Activated CD8-positive, alpha-beta T cell treated with anti-CD3 and anti-CD28 coated beads for 36 hours (primary cell): ENCODE measurements at regions not wholly inside any gene's neighbourhood (a gene's known extent, or its start where the extent isn't known, plus 50 kb on each side); places are given as distances from the start of the nearest gene placed in this dataset.
"Not testable (repeated sequence)": the region's sequence is repeated elsewhere in the genome, so short reads cannot be mapped to it uniquely, and the experiment has no call there.

Experiments used
- ATAC-seq: fragments of 200-7000 bp; cut with Tn5 transposase; one replicate; pipeline ENCODE4 v1.10.0; 2021; ENCODE audit warnings: mild to moderate bottlenecking, moderate library complexity
- CTCF ChIA-PET: fragments of 350-600 bp; sonication (Branson Sonifier 250); formaldehyde crosslinking; loops from one replicate; lab custom pipeline; 2021; ENCODE audit warnings: antibody characterized with exemption; lab: Charles Lee
- POLR2A ChIA-PET: fragments of 350-600 bp; sonication (Branson Sonifier 250); formaldehyde crosslinking; loops from one replicate; lab custom pipeline; 2021; ENCODE audit warnings: antibody characterized with exemption; lab: Charles Lee
- DNase-seq: peaks from one replicate; pipeline ENCODE4 v3.0.0-alpha.2; 2020
- H3K27ac Mint-ChIP-seq: one replicate; pipeline ENCODE4 v1.8.0; 2021; ENCODE audit warnings: mild to moderate bottlenecking, mixed read lengths
- H3K27me3 Mint-ChIP-seq: one replicate; pipeline ENCODE4 v1.8.0; 2021; ENCODE audit warnings: mixed read lengths
- H3K36me3 Mint-ChIP-seq: one replicate; pipeline ENCODE4 v1.8.0; 2021; ENCODE audit warnings: low read depth, mixed read lengths
- H3K4me1 Mint-ChIP-seq: one replicate; pipeline ENCODE4 v1.8.0; 2021; ENCODE audit warnings: low read depth, mixed read lengths
- H3K4me3 Mint-ChIP-seq: one replicate; pipeline ENCODE4 v1.8.0; 2021; ENCODE audit warnings: mild to moderate bottlenecking, moderate library complexity, mixed read lengths
- H3K9me3 Mint-ChIP-seq: one replicate; pipeline ENCODE4 v1.8.0; 2021; ENCODE audit warnings: mixed read lengths
- CTCF ChIP-seq: fragments of 200-600 bp; IDR thresholded peaks from one replicate; pipeline ENCODE4 v1.8.0; 2022; ENCODE audit warnings: antibody characterized with exemption, mild to moderate bottlenecking
- intact Hi-C: fragments of 100-400 bp; cut with micrococcal nuclease; formaldehyde crosslinking; loops from one replicate; pipeline ENCODE4 v1.10.0; 2022

- POLR2A ChIA-PET, result no interaction called here
- DNase-seq (no peak), ATAC-seq (no peak)
- Mint-ChIP-seq H3K9me3 (no peaks in the 10 kb centered on the region), H3K27me3 (peaks cover 2% of the 10 kb centered on the region), H3K4me1 (no peaks in the 10 kb centered on the region), H3K36me3 (no peaks in the 10 kb centered on the region), H3K27ac (no peak overlapping the region), H3K4me3 (no peak overlapping the region)
- CTCF ChIA-PET, result no interaction called here
- TF ChIP-seq CTCF, result no peak
- intact Hi-C loops, result no loop called here
Observed at GRCh38 chr9:2269778-2270177, 254.6 kb downstream of the SMARCA2 start.

DNA sequence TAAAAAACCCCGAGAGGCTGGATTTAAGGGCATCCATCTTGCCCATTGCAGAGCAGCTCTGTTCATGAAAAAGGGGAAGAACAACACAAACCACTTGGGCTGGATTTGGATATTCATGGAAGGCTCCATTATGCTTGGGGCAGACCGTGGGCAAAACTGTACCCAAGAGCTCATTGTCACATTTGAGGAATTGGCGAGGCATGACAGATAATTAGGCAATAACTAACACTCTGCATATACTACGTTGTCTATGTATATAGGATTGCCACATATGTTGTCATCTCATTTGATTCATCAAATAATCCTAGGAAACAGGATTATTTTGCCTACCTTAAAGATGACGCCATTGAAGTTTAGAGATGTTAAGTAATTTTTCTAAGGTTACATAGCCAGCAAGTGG, 255.4 kb downstream of the SMARCA2 start:
- Mint-ChIP-seq H3K9me3 (no peaks in the 10 kb centered on the region), H3K36me3 (no peaks in the 10 kb centered on the region), H3K4me1 (no peaks in the 10 kb centered on the region), H3K27ac (no peak overlapping the region), H3K27me3 (peaks cover 2% of the 10 kb centered on the region), H3K4me3 (no peak overlapping the region)
- DNase-seq (no peak), ATAC-seq (no peak)
- CTCF ChIA-PET, result no interaction called here
- POLR2A ChIA-PET, result no interaction called here
- no peak for TF ChIP-seq CTCF
- intact Hi-C loops, result no loop called here

GRCh38 chr9:2271426-2271825, 256.3 kb downstream of the SMARCA2 start:
- TF ChIP-seq CTCF, result no peak
- ChIA-PET CTCF (no interaction called here), POLR2A (no interaction called here)
- intact Hi-C loops, result no loop called here
- ATAC-seq, result peak; percentile 64
- Mint-ChIP-seq H3K27ac (no peak overlapping the region), H3K36me3 (no peaks in the 10 kb centered on the region), H3K4me3 (no peak overlapping the region), H3K9me3 (no peaks in the 10 kb centered on the region), H3K27me3 (peaks cover 2% of the 10 kb centered on the region), H3K4me1 (no peaks in the 10 kb centered on the region)
- DNase-seq, result peak; percentile 31

DNA sequence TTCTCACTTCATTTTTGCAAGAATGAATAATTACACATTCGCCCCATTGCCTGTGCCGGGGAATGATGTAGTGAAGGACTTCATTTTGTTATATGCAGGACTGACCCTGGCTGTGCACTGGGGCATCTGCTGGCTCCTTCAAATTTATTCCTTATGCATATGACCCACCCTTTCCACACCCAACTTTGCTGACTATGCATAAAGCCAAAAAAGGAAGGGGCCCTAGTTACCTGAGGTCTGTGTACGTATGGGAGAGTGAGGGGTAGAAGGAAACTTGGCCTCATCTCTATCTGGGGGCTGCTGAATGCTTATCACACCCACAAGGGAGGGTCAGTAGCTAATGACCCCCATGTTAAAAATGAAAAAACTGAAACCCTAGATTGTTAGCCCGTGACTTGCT, 259.6 kb downstream of the SMARCA2 start:
- intact Hi-C loops, result no loop called here
- Mint-ChIP-seq H3K36me3 (no peaks in the 10 kb centered on the region), H3K9me3 (no peaks in the 10 kb centered on the region), H3K4me3 (no peak overlapping the region), H3K27me3 (peaks cover 2% of the 10 kb centered on the region), H3K27ac (no peak overlapping the region), H3K4me1 (no peaks in the 10 kb centered on the region)
- POLR2A ChIA-PET, result no interaction called here
- no peak for ATAC-seq
- CTCF ChIA-PET, result no interaction called here
- no peak for DNase-seq
- TF ChIP-seq CTCF, result no peak

DNA sequence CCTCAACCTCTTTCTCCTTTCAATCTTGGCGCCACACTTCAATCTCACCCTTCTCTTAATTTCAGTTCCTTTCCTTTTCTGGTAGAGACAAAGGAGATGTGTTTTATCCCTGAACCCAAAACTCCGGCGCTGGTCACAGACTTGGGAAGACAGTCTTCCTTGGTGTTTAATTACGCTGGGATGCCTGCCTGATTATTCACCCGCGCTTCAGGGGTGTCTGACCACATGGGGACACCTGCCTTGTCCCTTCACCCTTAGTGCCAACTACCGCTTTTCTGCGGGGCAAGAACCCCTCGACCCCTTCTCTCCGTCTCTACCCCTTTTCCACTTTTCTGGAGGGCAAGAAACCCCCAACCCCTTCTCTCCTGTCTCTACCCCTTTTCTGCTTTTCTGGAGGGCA, 261.1 kb downstream of the SMARCA2 start:
- ChIA-PET POLR2A (no interaction called here), CTCF (no interaction called here)
- intact Hi-C loops, result no loop called here
- H3K27me3 Mint-ChIP-seq, result no peaks in the 10 kb centered on the region
- no peaks in the 10 kb centered on the region for H3K9me3 Mint-ChIP-seq
- no peaks in the 10 kb centered on the region for H3K36me3 Mint-ChIP-seq
- no peaks in the 10 kb centered on the region for H3K4me1 Mint-ChIP-seq
- DNase-seq (no peak), ATAC-seq (no peak)
- H3K4me3 Mint-ChIP-seq, result no peak overlapping the region
- no peak for TF ChIP-seq CTCF
- H3K27ac Mint-ChIP-seq, result no peak overlapping the region

GRCh38 chr9:2277133-2277532, 262.0 kb downstream of the SMARCA2 start:
- ATAC-seq, H3K27me3 Mint-ChIP-seq: not testable (repeated sequence)

GRCh38 chr9:2277644-2278043, 262.5 kb downstream of the SMARCA2 start:
- H3K4me3 Mint-ChIP-seq, H3K4me1 Mint-ChIP-seq, H3K36me3 Mint-ChIP-seq, DNase-seq, H3K27ac Mint-ChIP-seq, H3K27me3 Mint-ChIP-seq, CTCF ChIA-PET, POLR2A ChIA-PET, H3K9me3 Mint-ChIP-seq, intact Hi-C loops, ATAC-seq: not testable (repeated sequence)

More at GRCh38 chr9:2277133-2277532, 262.0 kb downstream of the SMARCA2 start:
- H3K27ac Mint-ChIP-seq, intact Hi-C loops, H3K36me3 Mint-ChIP-seq, CTCF ChIA-PET, POLR2A ChIA-PET, DNase-seq, H3K4me3 Mint-ChIP-seq, H3K9me3 Mint-ChIP-seq, H3K4me1 Mint-ChIP-seq: not testable (repeated sequence)

DNA sequence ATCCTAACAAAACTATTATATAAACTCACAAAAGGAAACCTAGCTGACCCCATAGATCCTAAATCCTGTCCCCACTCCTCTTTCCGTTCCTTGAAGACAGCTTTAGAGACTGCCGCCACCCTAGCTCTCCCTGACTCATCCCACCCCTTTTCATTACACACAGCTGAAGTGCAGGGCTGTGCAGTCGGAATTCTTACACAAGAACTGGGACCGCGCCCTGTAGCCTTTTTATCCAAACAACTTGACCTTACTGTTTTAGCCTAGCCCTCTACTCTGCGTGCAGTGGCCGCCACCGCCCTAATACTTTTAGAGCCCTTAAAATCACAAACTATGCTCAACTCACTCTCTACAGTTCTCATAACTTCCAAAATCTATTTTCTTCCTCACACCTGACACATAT, 264.0 kb downstream of the SMARCA2 start:
- H3K36me3 Mint-ChIP-seq, H3K9me3 Mint-ChIP-seq, H3K27me3 Mint-ChIP-seq, H3K4me3 Mint-ChIP-seq, intact Hi-C loops, ATAC-seq, DNase-seq, H3K4me1 Mint-ChIP-seq, POLR2A ChIA-PET, H3K27ac Mint-ChIP-seq, CTCF ChIA-PET: not testable (repeated sequence)
